ENCODE measurements at regions not wholly inside any gene's neighbourhood (a gene's known extent, or its start where the extent isn't known, plus 50 kb on each side); places are given as distances from the start of the nearest gene placed in this dataset.

DNA sequence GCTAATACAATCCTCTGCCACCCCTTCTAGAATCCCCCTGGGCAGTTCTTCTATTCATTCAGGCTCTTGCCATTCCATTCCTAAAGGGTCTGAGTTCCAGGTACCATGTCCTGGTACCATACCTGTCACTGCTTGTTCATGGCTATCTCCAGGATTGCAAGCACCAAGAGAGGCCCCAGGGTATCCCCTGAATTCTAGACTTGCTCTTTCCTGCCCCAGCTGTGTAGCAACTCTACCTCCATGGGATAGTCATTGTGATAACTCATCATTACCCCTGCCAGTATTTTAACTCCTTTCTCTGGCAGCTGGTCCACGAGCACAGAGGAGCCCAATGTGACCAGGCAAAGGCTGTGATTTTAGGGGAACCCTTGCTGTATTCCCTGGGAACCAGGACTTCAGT is 143.7 kb upstream of the CDH5 start:
- DNase-seq (ENCODE audit: low read depth in 4 of 4, low spot score in 3 of 4): no peak

DNA sequence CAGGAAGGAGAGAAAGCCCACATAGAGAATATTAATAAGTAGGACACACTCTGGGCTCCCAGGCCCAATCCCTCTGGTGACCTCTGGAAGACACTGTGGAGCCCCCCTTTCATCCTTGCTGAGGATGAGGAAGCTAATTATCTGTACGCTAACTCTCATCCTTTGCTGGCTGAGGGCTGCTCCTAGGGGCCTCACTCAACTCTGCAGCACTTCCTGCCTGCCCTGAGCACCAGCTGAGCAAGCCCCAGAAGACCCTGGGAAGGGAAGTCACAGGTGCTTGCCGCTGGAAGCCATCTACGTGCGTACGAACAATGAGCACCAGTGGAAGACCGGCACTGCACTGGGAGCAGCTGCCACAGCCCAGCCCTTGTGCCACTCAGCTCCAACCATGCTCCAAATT is 145.8 kb upstream of the CDH5 start:
- DNase-seq (ENCODE audit: low read depth in 4 of 4, low spot score in 3 of 4): no peak

- DNase-seq (ENCODE audit: low read depth in 4 of 4, low spot score in 3 of 4): no peak
These were observed 147.0 kb upstream of the CDH5 start for GRCh38 chr16:66219491-66219890.

GRCh38 chr16:66212428-66212827 is 154.1 kb upstream of the CDH5 start:
- DNase-seq (ENCODE audit: low read depth in 4 of 4, low spot score in 3 of 4): no peak

DNA sequence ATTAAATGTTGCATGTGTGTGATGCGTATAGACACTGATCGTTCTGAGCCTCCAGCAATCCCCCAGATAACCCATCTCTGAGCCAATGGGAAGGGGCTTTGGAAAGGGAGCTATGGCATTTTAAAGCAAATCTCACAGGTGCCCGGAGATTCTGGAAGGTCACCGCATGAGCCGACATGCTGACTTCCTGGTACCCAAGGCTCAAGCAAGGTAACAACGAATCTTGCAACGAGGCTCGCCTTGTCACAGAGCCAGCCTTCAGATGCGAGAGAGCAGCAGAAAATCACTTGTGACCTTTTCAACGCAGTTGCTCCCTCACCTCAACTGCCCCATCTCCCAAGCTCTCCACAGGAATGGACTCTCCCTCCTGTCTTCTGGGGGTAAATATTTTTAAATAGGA is 154.8 kb upstream of the CDH5 start:
- DNase-seq (ENCODE audit: low read depth in 4 of 4, low spot score in 3 of 4): no peak

DNA sequence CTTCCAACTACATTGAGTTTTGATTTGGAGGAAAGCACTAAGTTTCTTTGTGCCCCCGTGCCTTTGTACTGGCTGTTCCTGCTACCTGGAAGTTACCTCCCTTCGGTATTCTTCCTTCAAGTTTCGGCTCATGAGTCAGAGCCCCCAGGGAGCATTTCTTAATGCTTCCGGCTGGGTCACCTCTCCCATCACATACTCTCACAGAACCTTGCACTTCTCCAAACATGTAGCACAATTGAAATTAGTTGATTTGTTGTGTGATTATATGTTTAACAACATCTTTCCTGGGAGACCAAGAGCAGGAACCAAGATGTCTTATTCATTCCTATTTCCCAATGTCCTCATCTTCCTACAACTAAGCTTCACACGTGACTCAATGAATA is 158.6 kb upstream of the CDH5 start:
- no peak for DNase-seq (ENCODE audit: low read depth in 4 of 4, low spot score in 3 of 4)

GRCh38 chr16:66207139-66207882 is 159.2 kb upstream of the CDH5 start:
- DNase-seq (ENCODE audit: low read depth in 4 of 4, low spot score in 3 of 4): no peak

DNA sequence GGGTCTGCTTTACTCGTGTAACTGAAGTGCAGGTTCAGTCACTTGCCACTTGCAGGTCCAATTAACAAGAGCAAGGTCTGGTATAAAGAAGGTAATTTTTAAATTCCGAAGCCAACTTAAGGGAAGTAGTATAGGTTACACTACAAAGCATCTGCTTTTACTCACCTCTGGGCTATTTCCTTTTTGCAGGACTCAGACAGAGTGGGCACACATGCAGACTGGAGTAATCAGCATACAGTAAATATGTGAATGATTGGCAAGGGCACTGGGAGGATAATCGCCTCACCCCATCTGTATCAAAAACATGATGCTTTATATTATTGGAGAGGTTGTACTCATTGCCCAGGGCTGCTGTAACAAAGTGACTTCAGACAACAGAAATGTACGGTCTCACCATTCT is 160.1 kb upstream of the CDH5 start:
- DNase-seq (ENCODE audit: low read depth in 4 of 4, low spot score in 3 of 4): no peak

GRCh38 chr16:66205287-66206231 is 160.9 kb upstream of the CDH5 start:
- no peak for DNase-seq (ENCODE audit: low read depth in 4 of 4, low spot score in 3 of 4)

- DNase-seq (ENCODE audit: low read depth in 4 of 4, low spot score in 3 of 4): no peak
These were observed 161.7 kb upstream of the CDH5 start for GRCh38 chr16:66204756-66205155.

- no peak for DNase-seq (ENCODE audit: low read depth in 4 of 4, low spot score in 3 of 4)
These were observed 163.0 kb upstream of the CDH5 start for GRCh38 chr16:66203476-66203875.

DNA sequence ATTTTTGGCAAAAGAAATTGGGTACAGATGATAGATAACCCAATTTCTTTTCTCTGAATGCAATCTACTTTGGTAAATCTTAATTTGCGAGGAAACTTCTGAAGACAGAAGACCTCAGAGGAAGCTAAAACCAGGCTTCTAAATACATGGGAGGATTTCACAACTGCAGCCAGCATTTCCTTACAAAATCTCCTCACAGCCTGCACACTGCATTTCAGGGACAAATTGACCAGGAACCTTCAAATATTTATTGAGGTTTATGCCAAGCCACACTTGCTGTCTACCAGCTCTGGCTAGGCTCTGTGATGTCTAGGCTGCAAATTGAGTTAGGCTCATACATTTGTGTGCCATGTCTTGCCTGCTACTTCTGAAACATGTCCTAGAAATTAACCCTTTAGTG is 167.3 kb upstream of the CDH5 start:
- no peak for DNase-seq (ENCODE audit: low read depth in 4 of 4, low spot score in 3 of 4)

- no peak for DNase-seq (ENCODE audit: low read depth in 4 of 4, low spot score in 3 of 4)
These were observed 167.8 kb upstream of the CDH5 start for GRCh38 chr16:66198641-66199040.

- DNase-seq (ENCODE audit: low read depth in 4 of 4, low spot score in 3 of 4): no peak
These were observed 168.7 kb upstream of the CDH5 start for GRCh38 chr16:66197668-66198278.

- no peak for DNase-seq (ENCODE audit: low read depth in 4 of 4, low spot score in 3 of 4)
These were observed 169.7 kb upstream of the CDH5 start for GRCh38 chr16:66196770-66197169.

DNA sequence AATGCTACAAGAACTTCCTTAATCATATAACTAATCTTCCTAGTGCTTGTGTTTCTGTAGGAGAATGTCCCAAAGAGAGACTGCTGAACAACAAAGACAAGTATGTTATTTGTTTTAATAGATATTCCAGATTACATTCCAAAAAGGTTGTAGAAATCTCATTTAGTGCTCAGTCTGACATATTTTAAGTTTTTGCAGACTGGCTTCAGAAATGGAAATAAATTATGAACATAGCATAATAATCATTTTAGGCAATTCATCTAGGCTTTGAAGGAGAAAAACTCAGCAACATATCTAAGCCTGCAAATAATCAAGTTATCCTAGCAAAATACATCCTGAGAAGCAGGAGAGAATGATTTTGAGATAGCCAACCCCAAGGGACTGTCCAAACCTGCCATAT is 171.6 kb upstream of the CDH5 start:
- DNase-seq (ENCODE audit: low read depth in 4 of 4, low spot score in 3 of 4): no peak

GRCh38 chr16:66193543-66194229 is 172.8 kb upstream of the CDH5 start:
- no peak for DNase-seq (ENCODE audit: low read depth in 4 of 4, low spot score in 3 of 4)

GRCh38 chr16:66190411-66190810 is 176.1 kb upstream of the CDH5 start:
- DNase-seq (ENCODE audit: low read depth in 4 of 4, low spot score in 3 of 4): no peak

- DNase-seq (ENCODE audit: low read depth in 4 of 4, low spot score in 3 of 4): no peak
These were observed 176.5 kb upstream of the CDH5 start for GRCh38 chr16:66189951-66190350.

GRCh38 chr16:66188917-66189725 is 177.4 kb upstream of the CDH5 start:
- DNase-seq (ENCODE audit: low read depth in 4 of 4, low spot score in 3 of 4): peak; percentile 24 to 40 (median 29)
